VCaP (cell line): ENCODE measurements at regions not wholly inside any gene's neighbourhood (a gene's known extent, or its start where the extent isn't known, plus 50 kb on each side); places are given as distances from the start of the nearest gene placed in this dataset.
A peak's percentile ranks its signal among the peaks of the same experiment; 100 is the strongest.

Experiments
- H3K27ac ChIP-seq: fragments of 450-650 bp; 2 replicates; pipeline ENCODE4 v1.5.1; 2017
- CTCF ChIP-seq: fragments of 450-650 bp; conservative IDR thresholded peaks from 2 replicates; pipeline ENCODE4 v1.5.1; 2017; ENCODE audit warnings: mild to moderate bottlenecking, moderate library complexity

- TF ChIP-seq CTCF: no peak
- H3K27ac ChIP-seq: peak overlapping the region; percentile 89; the same call in 1 of the 2 replicates
Observed at GRCh38 chr9:33677961-33678360, 117.4 kb upstream of the PRSS3 start.

- no peak for TF ChIP-seq CTCF
Observed at GRCh38 chr9:33682551-33682950, 112.8 kb upstream of the PRSS3 start.

GRCh38 chr9:33684831-33685230 is 110.5 kb upstream of the PRSS3 start:
- TF ChIP-seq CTCF: no peak
- no peak overlapping the region for H3K27ac ChIP-seq

More at GRCh38 chr9:33682551-33682950, 112.8 kb upstream of the PRSS3 start:
- H3K27ac ChIP-seq: no peak overlapping the region

GRCh38 chr9:33686942-33687341 is 108.4 kb upstream of the PRSS3 start:
- H3K27ac ChIP-seq: no peak overlapping the region
- no peak for TF ChIP-seq CTCF

GRCh38 chr9:33687779-33688178 is 107.6 kb upstream of the PRSS3 start:
- TF ChIP-seq CTCF: no peak
- no peak overlapping the region for H3K27ac ChIP-seq

GRCh38 chr9:33690143-33690933 is 105.0 kb upstream of the PRSS3 start:
- H3K27ac ChIP-seq: no peak overlapping the region
- TF ChIP-seq CTCF: no peak

- no peak overlapping the region for H3K27ac ChIP-seq
- TF ChIP-seq CTCF: no peak
Observed at GRCh38 chr9:33695299-33695698, 100.1 kb upstream of the PRSS3 start.
